KMS-11 (cell line): ENCODE measurements at regions not wholly inside any gene's neighbourhood (a gene's known extent, or its start where the extent isn't known, plus 50 kb on each side); places are given as distances from the start of the nearest gene placed in this dataset.

Source experiments
- H2AFZ ChIP-seq: fragments of 200-600 bp; sonication (generic); 2 replicates; pipeline ENCODE4 v1.6.1; 2016; ENCODE audit warnings: antibody characterized with exemption, mixed run types, low read depth
- H3K27ac ChIP-seq: fragments of 200-600 bp; sonication (generic); 2 replicates; pipeline ENCODE4 v1.6.1; 2016; ENCODE audit warnings: mild to moderate bottlenecking, mixed run types
- H3K27me3 ChIP-seq: fragments of 200-600 bp; sonication (generic); 2 replicates; pipeline ENCODE4 v1.6.1; 2017; ENCODE audit warnings: mild to moderate bottlenecking, low read depth, mixed run types, moderate library complexity; ENCODE audit not compliant: insufficient read depth
- H3K36me3 ChIP-seq: fragments of 200-600 bp; sonication (generic); 2 replicates; pipeline ENCODE4 v1.6.1; 2017; ENCODE audit warnings: mild to moderate bottlenecking, mixed run types; ENCODE audit not compliant: insufficient read depth
- H3K4me1 ChIP-seq: fragments of 200-600 bp; sonication (generic); 2 replicates; pipeline ENCODE4 v1.6.1; 2016; ENCODE audit warnings: mild to moderate bottlenecking, low read depth, mixed run types; ENCODE audit not compliant: poor library complexity, severe bottlenecking
- H3K4me2 ChIP-seq: fragments of 200-600 bp; sonication (generic); 2 replicates; pipeline ENCODE4 v1.7.0; 2016; ENCODE audit warnings: mild to moderate bottlenecking, mixed run types
- H3K4me3 ChIP-seq: fragments of 200-600 bp; sonication (generic); IDR thresholded peaks from 2 replicates; pipeline ENCODE4 v1.6.1; 2017; ENCODE audit warnings: low read depth, low read length, mixed read lengths; ENCODE audit not compliant: insufficient read depth
- H3K79me2 ChIP-seq: fragments of 200-600 bp; sonication (generic); 2 replicates; pipeline ENCODE4 v1.6.1; 2016; ENCODE audit warnings: low read depth, mixed run types; ENCODE audit not compliant: insufficient read depth
- H3K9ac ChIP-seq: fragments of 200-600 bp; sonication (generic); 2 replicates; pipeline ENCODE4 v1.6.1; 2016; ENCODE audit warnings: mild to moderate bottlenecking, mixed run types
- H4K20me1 ChIP-seq: fragments of 200-600 bp; sonication (generic); 2 replicates; pipeline ENCODE4 v1.6.1; 2016; ENCODE audit warnings: mild to moderate bottlenecking, mixed run types; ENCODE audit not compliant: insufficient read depth
- TF ChIP-seq, protein P1 (sequence below): fragments of 200-600 bp; sonication (generic); conservative IDR thresholded peaks from 2 replicates; pipeline ENCODE4 v1.6.1; 2017; ENCODE audit warnings: low read depth, mild to moderate bottlenecking, antibody characterized with exemption, low read length, moderate library complexity, mixed read lengths

GRCh38 chr6:95846652-95847051 lies 169.1 kb upstream of the FUT9 start:
- no peaks in the 10 kb centered on the region for H3K79me2 ChIP-seq
- H2AFZ ChIP-seq = no peak overlapping the region
- H4K20me1 ChIP-seq = no peaks in the 10 kb centered on the region
- H3K9ac ChIP-seq = no peak overlapping the region
- H3K4me2 ChIP-seq = no peak overlapping the region
- H3K27me3 ChIP-seq = no peaks in the 10 kb centered on the region
- H3K4me3 ChIP-seq = no peak overlapping the region
- TF ChIP-seq, protein P1, sequence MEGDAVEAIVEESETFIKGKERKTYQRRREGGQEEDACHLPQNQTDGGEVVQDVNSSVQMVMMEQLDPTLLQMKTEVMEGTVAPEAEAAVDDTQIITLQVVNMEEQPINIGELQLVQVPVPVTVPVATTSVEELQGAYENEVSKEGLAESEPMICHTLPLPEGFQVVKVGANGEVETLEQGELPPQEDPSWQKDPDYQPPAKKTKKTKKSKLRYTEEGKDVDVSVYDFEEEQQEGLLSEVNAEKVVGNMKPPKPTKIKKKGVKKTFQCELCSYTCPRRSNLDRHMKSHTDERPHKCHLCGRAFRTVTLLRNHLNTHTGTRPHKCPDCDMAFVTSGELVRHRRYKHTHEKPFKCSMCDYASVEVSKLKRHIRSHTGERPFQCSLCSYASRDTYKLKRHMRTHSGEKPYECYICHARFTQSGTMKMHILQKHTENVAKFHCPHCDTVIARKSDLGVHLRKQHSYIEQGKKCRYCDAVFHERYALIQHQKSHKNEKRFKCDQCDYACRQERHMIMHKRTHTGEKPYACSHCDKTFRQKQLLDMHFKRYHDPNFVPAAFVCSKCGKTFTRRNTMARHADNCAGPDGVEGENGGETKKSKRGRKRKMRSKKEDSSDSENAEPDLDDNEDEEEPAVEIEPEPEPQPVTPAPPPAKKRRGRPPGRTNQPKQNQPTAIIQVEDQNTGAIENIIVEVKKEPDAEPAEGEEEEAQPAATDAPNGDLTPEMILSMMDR = no peak
- H3K4me1 ChIP-seq = no peaks in the 10 kb centered on the region
- no peaks in the 10 kb centered on the region for H3K36me3 ChIP-seq
- no peak overlapping the region for H3K27ac ChIP-seq

DNA sequence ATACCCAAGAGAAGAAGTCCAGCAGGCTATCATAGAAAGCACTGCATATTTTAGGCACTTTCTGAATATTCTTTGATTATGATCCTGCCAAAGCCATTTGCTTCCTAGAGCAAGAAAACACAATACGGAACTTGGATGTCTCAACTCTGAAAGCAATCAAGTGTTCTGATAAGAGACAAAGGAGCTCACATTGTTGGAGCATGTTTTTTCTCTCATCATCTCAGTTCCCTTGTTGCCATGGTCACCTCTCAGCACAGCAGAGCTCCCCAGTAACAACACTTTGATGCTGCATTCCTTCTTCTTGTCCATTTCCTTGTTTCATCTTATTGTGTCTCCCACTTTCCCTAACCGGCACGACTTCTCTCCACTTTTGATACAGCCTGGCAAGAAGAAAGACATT lies 168.7 kb upstream of the FUT9 start:
- Histone ChIP-seq H3K4me2 (no peak overlapping the region), H3K79me2 (no peaks in the 10 kb centered on the region), H3K36me3 (no peaks in the 10 kb centered on the region), H3K27me3 (no peaks in the 10 kb centered on the region), H3K4me3 (no peak overlapping the region), H2AFZ (no peak overlapping the region), H4K20me1 (no peaks in the 10 kb centered on the region), H3K27ac (no peak overlapping the region), H3K4me1 (no peaks in the 10 kb centered on the region), H3K9ac (no peak overlapping the region)
- TF ChIP-seq, protein P1 = no peak

- TF ChIP-seq, protein P1 = no peak
- no peak overlapping the region for H2AFZ ChIP-seq
- no peaks in the 10 kb centered on the region for H3K79me2 ChIP-seq
- H3K4me3 ChIP-seq = no peak overlapping the region
- H4K20me1 ChIP-seq = no peaks in the 10 kb centered on the region
- no peaks in the 10 kb centered on the region for H3K4me1 ChIP-seq
- H3K9ac ChIP-seq = no peak overlapping the region
- H3K36me3 ChIP-seq = no peaks in the 10 kb centered on the region
- H3K27me3 ChIP-seq = no peaks in the 10 kb centered on the region
- no peak overlapping the region for H3K27ac ChIP-seq
- no peak overlapping the region for H3K4me2 ChIP-seq
Observed at GRCh38 chr6:95848717-95849116, 167.1 kb upstream of the FUT9 start.

- Histone ChIP-seq H3K4me2 (no peak overlapping the region), H3K27ac (no peak overlapping the region)
Observed at GRCh38 chr6:95856876-95857364, 158.9 kb upstream of the FUT9 start.

More at GRCh38 chr6:95856876-95857364, 158.9 kb upstream of the FUT9 start:
- no peaks in the 10 kb centered on the region for H3K79me2 ChIP-seq
- H3K9ac ChIP-seq = no peak overlapping the region
- no peak overlapping the region for H3K4me3 ChIP-seq
- no peaks in the 10 kb centered on the region for H3K36me3 ChIP-seq
- no peak overlapping the region for H2AFZ ChIP-seq
- TF ChIP-seq, protein P1 = no peak
- H4K20me1 ChIP-seq = no peaks in the 10 kb centered on the region
- H3K27me3 ChIP-seq = no peaks in the 10 kb centered on the region
- H3K4me1 ChIP-seq = no peaks in the 10 kb centered on the region
